Activated CD8-positive, alpha-beta memory T cell treated with anti-CD3 and anti-CD28 coated beads, Interleukin-2, amount 50 U/mL, for 1 hour (primary cell): ENCODE measurements at regions not wholly inside any gene's neighbourhood (a gene's known extent, or its start where the extent isn't known, plus 50 kb on each side); places are given as distances from the start of the nearest gene placed in this dataset.

Source experiments
- DNase-seq: peaks from one replicate; pipeline ENCODE4 v3.0.0-alpha.2; 2020; ENCODE audit errors: extremely low read depth

DNA sequence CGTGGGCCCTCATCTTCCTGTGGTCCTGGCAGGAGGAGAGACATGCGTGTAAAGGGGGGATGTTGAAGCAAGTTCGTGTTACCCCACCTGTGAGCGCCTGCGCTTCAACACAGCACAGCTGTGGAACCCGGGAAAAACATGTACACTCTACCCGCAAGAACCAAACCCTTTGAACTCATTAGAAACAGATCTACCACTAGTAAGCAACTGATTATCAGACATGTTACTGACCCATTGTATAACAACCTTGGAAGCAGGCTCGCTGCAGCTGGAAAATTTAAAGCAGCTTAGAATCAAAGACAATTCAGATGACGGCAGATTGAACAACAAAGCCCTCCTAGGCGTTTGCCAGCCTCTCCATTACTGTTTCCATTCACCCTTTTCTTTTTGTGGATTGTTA is 771.7 kb upstream of the SALL3 start:
- no peak for DNase-seq

DNA sequence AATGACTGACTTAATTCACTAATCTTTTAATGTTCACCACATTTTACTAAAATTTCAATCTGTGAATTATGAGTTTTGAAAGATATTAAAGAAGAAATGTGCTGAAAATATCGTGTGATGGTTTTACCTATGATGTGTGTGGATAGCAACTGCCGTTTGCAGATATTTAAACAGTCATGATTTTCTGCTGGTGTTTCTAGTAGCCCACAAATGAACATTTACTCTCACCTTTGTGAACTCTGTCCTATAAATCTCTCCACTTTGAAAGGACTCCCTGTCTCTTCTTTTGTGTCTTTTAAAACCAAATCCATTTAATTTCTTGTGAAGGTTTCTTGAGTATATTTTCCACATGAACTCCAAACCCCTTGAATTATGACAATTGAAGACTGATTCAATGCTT is 771.2 kb upstream of the SALL3 start:
- DNase-seq = no peak

DNA sequence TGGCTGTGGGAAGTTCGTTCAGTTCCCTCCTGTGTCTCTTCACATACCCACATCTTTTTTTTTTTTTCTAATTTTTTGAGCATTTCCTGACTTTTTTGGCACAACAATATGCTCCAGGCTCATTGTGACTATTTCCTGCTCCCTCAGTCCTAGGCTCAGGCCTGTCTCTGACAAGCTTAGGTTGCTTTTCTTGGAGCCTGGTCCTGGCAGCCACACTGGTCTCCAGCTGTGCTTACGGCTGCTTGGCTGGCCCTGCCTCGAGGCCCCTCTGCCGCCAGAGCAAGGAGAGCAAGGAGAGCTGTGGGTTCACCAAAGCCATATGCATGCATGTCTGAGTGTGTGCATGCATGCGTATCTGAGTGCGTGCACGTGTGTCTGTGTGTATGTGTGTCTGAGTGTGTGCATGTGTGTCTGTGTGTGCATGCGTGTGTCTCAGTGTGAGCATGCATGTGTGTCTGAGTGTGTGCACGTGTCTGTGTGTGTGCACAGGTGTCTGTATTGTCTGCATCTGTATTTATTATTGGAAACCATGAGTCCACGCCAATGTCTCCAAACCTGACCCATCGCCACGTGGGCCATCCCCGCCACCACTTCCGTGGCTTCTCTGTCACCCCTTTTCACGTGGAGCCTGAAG is 766.1 kb upstream of the SALL3 start:
- no peak for DNase-seq

DNA sequence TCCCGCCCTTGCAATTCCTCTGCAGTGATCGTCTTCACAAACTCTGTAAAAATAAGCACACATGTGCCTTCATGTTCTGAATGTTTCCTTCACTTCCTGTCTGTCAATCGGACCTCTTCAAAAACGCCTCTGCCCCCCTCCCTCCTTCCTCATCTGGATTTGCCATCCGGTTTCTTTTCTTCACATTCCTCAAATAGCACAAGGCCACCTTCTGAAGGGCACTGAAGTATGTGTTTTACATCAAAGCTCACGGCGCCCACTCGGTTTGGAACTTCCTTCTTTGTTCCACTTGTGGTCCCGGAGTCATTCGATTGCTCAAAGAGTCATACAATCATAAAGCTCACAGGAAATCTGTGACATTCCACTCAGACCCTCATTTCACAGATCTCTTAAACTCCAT is 758.1 kb upstream of the SALL3 start:
- no peak for DNase-seq

DNA sequence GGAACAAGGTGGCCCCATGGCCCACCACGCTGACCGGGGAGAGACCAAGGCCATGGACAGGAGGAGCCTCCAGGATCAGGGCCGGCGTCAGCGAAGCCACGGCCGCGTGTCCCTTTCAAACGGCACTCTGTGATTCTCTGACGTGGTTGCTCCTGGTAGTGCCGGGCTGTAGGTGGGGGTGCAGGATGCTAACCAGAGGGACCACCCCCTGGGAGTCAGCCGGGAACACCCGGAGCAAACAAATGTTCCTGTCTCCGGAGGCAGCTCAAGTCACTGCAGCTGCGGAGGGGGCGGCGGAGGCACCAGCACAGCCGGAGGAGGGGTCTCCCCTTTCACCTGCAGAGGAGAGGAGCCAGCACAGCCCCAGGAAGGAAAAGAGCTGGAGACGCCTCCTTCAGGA is 750.6 kb upstream of the SALL3 start:
- no peak for DNase-seq

DNA sequence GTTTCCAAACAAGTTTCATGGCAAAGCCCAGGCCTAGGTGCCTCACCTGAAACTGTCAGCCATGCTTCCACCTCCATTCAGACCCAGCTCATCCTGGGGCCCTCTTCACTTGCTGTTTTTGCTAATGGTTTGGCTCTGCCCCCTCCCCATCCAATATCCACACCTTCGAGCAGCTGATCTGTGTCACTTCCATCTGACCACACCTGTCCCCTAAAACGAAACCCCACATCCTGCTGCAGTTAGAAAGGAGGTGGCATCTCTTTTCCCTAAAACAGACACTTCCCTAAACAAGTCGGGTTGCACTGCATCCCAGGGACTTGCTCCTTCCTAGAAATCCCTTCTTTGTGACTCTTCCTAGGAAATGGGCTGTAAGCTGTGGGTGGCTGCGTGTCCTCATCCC is 748.7 kb upstream of the SALL3 start:
- no peak for DNase-seq

DNA sequence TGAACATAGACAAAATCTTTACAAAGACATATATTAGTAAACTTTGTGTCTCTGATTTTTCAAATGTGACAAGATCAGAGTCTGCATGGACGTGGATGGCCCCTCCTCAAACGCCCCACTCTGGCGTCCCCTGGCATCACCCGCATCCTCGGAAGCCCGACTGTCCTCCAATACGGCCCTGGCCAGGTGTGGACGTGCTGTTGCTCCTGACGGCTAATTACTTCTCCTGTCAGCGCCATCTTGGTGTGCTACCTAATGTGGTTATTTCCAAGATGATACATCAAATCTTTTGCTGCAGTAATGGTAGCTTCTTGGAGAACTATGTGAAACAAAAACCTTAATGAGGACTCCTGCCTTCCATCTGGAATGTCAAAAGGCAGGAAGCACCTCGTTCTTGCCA is 747.4 kb upstream of the SALL3 start:
- DNase-seq = no peak

DNA sequence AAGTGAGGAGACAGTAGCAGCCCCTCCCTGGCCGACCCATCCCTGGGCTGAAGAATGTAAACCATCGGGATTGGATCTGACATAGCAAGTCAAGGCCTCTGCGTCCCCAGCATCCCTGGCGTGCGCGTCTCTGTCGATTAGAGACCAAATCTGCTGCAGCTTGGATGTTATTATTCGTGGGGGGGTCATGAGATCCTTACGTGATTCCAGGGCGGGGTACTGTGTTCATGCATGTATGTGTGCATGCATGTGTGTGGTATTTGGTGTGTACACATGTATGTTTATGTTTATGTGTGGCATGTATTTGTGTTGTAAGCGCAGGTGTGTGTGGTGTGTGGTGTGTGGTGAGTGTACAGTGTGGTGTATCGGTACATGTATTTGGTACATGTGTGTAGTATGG is 741.8 kb upstream of the SALL3 start:
- no peak for DNase-seq

DNA sequence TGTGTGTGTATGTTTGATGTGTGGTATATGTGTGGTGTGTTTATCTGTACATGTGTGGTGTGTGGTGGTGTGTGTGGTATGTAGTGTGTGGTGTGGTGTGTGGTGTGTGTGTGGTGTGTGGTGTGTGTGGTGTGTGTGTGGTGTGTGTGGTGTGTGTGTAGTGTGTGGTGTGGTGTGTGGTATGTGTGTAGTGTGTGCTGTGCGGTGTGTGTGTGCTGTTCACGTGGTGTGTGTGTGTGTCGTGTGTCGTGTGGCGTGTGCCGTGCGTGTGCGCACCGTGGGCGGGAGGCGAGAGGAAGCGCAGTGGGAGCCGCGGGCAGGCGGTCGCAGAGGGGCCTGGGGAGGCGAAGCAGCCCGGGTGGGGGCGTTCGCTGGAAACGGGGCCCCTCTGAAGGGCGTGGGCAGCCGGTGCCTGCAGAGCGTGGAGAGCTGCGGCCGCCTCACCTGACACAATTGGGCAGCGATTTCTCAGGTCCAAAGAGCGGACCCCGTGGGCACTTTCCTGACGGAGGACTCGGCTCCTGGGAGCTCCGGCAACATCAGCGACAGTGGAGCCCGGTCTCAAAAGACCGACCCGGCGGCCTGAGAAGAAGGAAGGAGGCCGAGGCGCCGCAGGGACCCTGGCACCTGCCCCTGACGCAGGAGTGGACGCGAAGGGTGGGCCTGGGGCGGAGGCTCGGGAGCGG is 741.1 kb upstream of the SALL3 start:
- no peak for DNase-seq

DNA sequence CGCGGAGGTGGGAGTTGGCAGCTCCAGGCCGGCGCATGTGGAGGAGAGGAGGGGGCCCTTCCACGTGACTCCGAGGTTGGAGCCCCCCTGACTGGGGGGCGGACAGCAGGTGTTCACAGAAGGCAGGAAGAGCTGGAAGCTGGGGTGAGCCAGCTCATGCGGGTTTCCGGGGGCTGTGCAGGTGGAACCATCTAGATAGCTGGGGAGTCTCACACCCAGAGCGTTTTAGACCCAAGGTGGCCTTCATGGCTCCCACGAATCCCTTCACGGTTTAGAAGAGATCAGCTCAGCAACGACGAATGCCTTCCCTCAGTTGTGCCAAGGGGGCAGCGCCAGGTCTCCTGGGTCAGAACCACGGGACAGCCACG is 740.5 kb upstream of the SALL3 start:
- no peak for DNase-seq

DNA sequence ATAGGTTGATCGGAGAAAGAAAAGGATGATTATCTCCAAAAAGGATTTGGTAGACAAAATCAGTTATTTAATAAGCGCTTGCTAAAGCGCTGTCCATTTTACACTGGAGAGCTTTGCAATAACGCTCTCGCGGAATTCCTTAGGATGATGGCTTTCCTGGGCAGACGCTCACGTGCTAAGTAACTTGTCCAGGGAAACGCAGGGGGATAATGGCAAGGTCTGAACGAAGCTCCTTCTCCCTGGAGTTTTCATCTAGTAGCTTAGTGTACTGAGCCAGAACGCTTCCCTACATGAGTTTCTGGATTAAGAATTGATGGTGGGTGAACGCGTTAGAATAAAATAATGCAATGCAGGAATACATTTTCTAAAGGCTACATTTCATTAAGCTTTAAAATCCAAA is 739.5 kb upstream of the SALL3 start:
- DNase-seq = no peak

DNA sequence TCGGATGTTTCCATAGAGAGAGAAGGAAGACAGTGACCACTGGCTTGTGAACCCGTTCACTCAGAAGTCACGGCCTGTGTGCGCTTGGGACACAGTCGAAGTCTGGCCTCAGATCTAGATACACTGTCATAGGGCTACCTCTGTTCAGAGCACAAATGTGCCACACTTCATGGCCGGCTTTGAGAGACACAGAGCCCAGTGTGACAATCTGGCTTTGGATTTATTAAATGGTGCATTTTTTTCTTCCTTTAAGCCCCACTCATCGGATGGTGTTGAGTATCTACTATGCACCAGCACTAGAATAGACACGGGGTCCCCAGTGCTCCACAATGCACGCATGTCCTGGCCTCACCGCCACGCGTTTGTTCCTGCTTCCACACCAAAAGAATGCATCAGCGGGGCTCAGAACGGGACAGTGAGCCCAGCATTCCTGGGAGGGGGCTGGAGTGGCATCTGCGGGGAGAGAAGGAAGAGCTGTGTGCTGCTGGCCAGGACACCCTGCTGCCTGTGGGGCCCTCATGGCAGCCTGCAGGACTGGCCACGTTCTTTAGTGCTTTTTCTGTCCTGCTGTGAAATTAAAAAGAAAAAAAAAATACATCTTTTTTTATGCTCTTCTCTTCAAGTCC is 738.9 kb upstream of the SALL3 start:
- DNase-seq = no peak

DNA sequence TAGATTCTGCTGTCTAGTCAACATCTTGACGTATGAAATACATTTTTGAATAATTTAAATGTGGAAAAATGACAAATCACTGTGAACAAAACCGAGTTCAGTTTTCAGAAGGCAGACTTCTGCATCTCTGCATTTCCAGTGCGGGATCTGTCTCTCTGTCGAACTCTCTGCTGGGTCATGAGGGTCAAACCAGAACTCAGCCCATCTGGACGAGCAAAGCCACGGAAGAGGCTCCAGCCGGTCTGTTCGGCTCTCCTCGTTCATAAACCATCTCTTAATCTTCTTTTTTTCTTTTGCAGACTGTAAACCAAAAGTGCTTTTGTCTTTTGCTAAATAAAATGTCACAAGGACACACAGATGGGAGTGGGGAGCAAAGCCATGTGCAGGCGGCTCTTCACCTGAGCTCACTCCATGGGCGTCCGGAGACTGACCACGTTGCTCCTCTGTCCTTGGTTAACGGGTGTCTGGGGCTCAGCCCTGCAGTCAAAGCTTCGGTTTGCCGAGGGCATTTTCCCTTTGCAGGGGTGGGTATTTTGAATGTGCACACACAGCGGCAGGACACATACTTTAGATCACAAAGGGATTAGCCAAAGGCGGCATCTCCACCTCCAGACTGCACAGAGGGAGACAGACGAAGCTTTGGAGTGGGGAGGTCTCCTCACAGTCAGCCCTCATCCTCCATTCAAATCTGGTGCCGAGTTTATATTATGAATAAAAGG is 737.9 kb upstream of the SALL3 start:
- DNase-seq = no peak

DNA sequence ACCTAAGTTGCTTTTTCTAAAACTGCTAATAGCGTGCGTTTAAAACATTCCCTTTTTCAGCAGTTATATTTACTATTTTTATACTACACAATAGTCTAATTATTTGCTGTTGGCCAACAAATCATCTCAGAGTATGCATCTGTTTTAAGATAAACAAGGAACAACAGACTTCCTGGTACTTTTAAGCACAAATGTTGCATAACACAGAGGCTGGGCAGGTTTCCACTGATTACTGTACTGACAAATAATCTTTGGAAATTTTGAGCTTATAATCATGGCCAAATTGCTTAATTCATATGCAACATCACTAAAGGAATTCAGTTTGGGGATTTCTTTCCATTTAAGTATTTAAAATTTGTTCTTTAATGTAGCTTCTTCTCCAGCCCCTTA is 737.4 kb upstream of the SALL3 start:
- DNase-seq = no peak

DNA sequence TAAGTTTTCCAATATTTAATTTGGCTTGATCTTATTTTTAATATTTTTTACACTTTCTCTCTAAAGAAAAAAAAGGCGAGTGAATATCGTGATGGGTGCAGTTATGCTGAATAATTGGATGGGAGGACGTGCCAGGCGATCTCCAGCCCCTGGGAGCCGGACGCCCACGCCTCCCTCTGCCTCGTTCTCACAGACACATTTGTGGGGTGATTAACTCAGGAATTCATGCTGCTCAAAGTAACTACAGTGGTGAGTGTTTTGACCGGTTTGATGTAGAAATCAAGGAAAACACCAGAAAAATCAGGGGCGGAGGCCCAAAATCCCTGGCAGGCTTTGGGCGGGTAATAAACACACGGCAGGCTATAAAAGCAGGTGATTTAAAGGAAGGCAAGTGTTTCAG is 736.8 kb upstream of the SALL3 start:
- DNase-seq = no peak

DNA sequence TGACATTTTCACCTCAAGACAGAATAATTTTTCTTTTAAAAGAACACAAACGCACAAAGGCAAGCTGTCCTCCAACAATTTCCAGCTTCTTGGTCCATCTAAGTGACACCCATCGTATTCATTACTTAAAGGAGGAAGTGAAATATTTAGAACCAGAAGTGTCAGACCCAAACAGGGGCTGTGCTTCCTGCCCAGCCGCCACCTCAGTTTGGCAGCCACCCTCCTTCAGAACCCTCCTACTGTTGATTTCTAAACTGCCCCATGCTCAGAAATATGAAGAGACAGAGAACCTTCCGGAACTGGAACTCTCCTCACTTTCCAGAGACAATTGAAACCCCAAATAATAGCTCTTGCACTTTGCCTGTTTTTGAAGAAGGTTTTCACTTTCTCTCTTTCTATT is 734.8 kb upstream of the SALL3 start:
- DNase-seq = no peak

DNA sequence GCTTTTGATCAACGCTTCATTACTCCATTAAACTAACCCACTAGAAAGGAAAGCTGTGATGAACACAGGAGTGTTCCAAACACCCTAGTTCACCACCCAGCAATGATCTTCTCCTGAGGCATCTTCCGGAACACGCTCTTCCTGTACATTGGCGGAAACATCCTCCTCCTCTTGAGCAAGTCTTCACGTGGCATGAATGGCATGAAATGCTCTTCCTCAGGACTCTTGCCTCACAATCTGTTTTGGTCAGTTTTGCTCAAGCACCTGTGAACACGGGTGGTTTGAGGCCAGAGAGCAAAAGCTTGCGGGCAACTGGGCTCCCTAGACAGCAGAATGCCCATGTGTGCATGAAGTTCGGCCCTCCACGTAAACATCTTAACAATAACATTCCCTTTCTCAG is 734.2 kb upstream of the SALL3 start:
- DNase-seq = no peak

DNA sequence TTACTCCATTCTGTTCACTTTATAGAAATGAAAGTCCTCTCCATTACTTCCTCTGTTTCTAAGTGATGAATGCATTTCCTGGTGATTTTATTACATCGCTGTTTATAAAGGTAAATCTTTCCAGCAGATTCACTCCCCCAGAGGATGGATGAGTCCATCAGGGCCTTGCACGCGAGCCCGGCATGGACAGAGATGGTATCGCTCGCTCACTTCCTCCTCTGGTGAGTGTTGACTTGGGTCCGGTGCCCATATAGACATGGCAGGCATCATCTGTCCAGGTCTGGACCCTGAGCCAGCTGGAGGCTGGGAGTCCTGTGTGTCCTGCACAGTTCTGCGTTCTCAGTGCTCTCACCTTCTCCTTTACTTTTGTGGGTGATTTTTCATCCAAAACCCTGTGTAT is 733.6 kb upstream of the SALL3 start:
- DNase-seq = no peak

DNA sequence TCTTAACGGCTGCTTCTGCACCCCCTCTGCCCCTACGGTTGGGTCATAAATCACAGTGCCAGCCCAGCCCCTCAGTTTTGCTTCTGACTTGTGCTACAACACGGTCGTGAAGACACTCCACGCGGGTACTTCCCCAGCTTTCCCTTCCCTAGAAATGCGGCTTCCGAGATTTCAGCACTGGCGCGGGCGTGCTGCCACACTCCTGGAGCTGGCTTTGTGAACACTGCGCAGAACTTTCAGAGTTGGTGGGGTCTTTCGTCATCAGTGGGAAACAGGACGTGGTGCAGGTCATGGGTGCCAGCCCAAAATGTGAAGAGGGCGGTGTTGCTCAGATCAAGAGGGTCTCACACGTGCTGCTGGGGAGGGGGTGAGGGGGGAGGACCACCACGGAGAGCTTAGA is 733.0 kb upstream of the SALL3 start:
- no peak for DNase-seq

DNA sequence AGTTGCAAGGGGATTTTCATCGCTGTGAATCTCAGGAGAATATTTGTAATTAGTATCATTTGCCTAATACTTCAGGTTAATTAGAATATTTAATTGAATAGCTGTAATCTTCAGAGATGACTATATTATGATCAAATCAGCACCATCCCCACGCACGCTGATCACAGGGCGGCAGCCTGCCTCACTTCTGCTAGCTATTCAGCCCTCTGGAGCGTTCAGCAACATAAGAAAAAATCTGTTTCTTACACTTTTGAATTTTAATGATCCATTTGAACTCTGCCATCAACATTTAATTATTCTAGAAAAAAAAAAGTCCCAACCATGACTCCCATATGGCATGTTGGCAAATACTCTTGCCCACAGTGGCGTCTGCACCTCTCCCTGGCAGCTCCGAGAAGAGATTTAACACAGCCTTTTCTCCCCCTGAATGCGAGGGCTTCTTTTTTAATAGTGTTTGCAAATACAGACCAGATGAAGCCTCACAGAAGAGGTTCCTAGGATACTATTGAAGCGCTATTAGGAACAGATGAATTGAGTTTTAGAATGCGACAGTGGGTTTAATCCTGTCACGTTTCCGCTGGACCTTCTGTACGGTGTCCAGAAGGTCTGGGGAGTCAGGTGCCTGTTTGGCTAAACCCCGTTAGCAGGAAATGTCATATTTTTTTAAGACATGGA is 731.9 kb upstream of the SALL3 start:
- no peak for DNase-seq

DNA sequence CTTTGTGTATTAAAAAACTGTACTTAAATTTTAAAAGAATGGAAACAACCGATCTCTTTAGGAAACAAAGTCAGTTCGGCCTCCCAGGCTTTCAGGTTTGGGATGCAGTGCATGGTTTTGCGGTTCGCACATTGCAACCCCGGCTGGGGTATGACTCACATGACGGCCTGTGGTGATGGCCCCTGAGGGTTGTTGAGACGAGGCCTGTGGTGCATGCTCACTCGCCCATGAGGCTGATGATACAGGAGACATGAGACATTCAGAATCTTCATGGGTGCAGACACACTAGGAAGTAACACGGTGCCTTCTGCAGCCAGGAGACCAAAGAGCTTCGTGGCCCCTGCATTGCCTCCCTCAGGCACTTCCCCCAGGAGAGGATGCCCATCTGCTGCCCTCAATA is 724.6 kb upstream of the SALL3 start:
- DNase-seq = no peak

DNA sequence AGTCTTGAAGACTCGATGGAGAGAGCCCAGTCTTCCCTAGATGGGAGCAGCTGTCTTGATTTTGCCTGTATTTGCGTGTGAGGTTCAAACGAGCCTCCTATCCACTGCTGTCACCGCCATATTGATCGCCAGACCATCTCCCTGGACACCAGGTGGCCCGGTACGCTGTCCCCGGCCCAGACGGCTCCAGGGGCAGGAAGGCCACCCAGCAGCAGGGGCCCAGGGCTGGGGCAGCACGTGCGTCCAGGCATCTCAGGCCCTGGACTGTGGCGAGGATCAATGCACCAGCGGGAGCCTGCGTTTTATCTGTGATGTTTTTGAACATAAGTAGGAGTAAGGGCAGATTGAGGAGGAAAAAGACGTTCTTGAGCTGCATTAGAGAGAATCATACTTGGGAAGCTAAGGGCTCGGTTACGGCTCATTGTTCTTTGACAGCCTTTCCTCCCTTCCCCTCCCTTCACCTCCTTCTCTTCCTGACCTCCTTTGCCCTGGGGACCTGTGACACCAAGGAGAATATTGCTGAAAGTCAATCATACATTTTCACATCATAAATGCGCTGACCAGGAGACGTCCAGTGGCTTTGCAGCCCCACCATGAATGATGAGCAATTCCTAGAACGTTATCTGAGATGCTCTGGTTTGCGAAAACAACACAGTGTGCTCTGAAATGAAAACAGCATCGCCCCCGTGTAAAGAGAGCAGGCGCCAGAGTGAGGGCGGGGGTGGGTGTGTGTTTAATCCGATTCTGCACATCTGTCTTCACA is 711.2 kb upstream of the SALL3 start:
- DNase-seq = no peak
